ENCODE measurements at regions not wholly inside any gene's neighbourhood (a gene's known extent, or its start where the extent isn't known, plus 50 kb on each side); places are given as distances from the start of the nearest gene placed in this dataset.

- Histone ChIP-seq H3K27ac (no peak overlapping the region), H3K4me1 (no peaks in the 10 kb centered on the region), H3K9me3 (no peaks in the 10 kb centered on the region), H3K36me3 (no peaks in the 10 kb centered on the region), H3K4me3 (no peak overlapping the region), H3K27me3 (no peaks in the 10 kb centered on the region)
- intact Hi-C loops (cut with DNase I), result no loop called here
- WGBS, 2 donors, result 52 to 79% methylated on average over 3 of the region's 3 CpGs
- TF ChIP-seq POLR2A (IDR thresholded peaks at IDR 0.05) (no peak), POLR2AphosphoS5 (IDR thresholded peaks at IDR 0.05) (no peak), CTCF (IDR thresholded peaks at IDR 0.05) (no peak), EP300 (IDR thresholded peaks at IDR 0.05) (no peak)
- DNase-seq, result no peak
Observed at GRCh38 chr11:97854357-97854756, 1166.4 kb upstream of the CNTN5 start.

- no peak for TF ChIP-seq POLR2AphosphoS5 (IDR thresholded peaks at IDR 0.05)
- TF ChIP-seq CTCF (IDR thresholded peaks at IDR 0.05), result no peak
- TF ChIP-seq EP300 (IDR thresholded peaks at IDR 0.05), result no peak
- TF ChIP-seq POLR2A (IDR thresholded peaks at IDR 0.05), result no peak
- Histone ChIP-seq H3K9me3 (no peaks in the 10 kb centered on the region), H3K4me3 (no peak overlapping the region), H3K27ac (no peak overlapping the region), H3K27me3 (no peaks in the 10 kb centered on the region), H3K4me1 (no peaks in the 10 kb centered on the region), H3K36me3 (no peaks in the 10 kb centered on the region)
- intact Hi-C loops (cut with DNase I), result no loop called here
- WGBS, 2 donors, result 86 to 89% methylated on average over 14 of the region's 14 CpGs
- no peak for DNase-seq
Observed at GRCh38 chr11:97854877-97855276, 1165.9 kb upstream of the CNTN5 start.

- no peak for TF ChIP-seq POLR2AphosphoS5 (IDR thresholded peaks at IDR 0.05)
- no peak for TF ChIP-seq CTCF (IDR thresholded peaks at IDR 0.05)
- no peak for TF ChIP-seq POLR2A (IDR thresholded peaks at IDR 0.05)
- TF ChIP-seq EP300 (IDR thresholded peaks at IDR 0.05), result no peak
Observed at GRCh38 chr11:97856666-97857065, 1164.1 kb upstream of the CNTN5 start.

GRCh38 chr11:97860237-97860636 lies 1160.5 kb upstream of the CNTN5 start:
- H3K4me1 ChIP-seq, result no peaks in the 10 kb centered on the region
- H3K27me3 ChIP-seq, result no peaks in the 10 kb centered on the region
- no peak overlapping the region for H3K27ac ChIP-seq
- no peaks in the 10 kb centered on the region for H3K9me3 ChIP-seq
- intact Hi-C loops (cut with DNase I), result no loop called here
- H3K4me3 ChIP-seq, result no peak overlapping the region
- no peaks in the 10 kb centered on the region for H3K36me3 ChIP-seq
- no peak for TF ChIP-seq EP300 (IDR thresholded peaks at IDR 0.05)
- TF ChIP-seq POLR2A (IDR thresholded peaks at IDR 0.05), result no peak
- no peak for TF ChIP-seq POLR2AphosphoS5 (IDR thresholded peaks at IDR 0.05)
- TF ChIP-seq CTCF (IDR thresholded peaks at IDR 0.05), result no peak
- DNase-seq, result no peak
- WGBS, 2 donors, result 66 to 69% methylated on average over 1 of the region's 1 CpG

More at GRCh38 chr11:97856666-97857065, 1164.1 kb upstream of the CNTN5 start:
- H3K9me3 ChIP-seq, result no peaks in the 10 kb centered on the region
- H3K27me3 ChIP-seq, result no peaks in the 10 kb centered on the region
- no peak overlapping the region for H3K27ac ChIP-seq
- no peak overlapping the region for H3K4me3 ChIP-seq
- intact Hi-C loops (cut with DNase I), result no loop called here
- H3K36me3 ChIP-seq, result no peaks in the 10 kb centered on the region
- 28 to 50% methylated on average over 2 of the region's 2 CpGs for WGBS, 2 donors
- DNase-seq, result no peak
- no peaks in the 10 kb centered on the region for H3K4me1 ChIP-seq

- no peak overlapping the region for H3K27ac ChIP-seq
- no peaks in the 10 kb centered on the region for H3K36me3 ChIP-seq
- no peaks in the 10 kb centered on the region for H3K4me1 ChIP-seq
- no peaks in the 10 kb centered on the region for H3K27me3 ChIP-seq
- intact Hi-C loops (cut with DNase I), result no loop called here
- TF ChIP-seq POLR2AphosphoS5 (IDR thresholded peaks at IDR 0.05), result no peak
- TF ChIP-seq POLR2A (IDR thresholded peaks at IDR 0.05), result no peak
- TF ChIP-seq EP300 (IDR thresholded peaks at IDR 0.05), result no peak
- TF ChIP-seq CTCF (IDR thresholded peaks at IDR 0.05), result no peak
- H3K9me3 ChIP-seq, result no peaks in the 10 kb centered on the region
- 67 to 73% methylated on average over 4 of the region's 4 CpGs for WGBS, 2 donors
- no peak for DNase-seq
- H3K4me3 ChIP-seq, result no peak overlapping the region
Observed at GRCh38 chr11:97862021-97862420, 1158.7 kb upstream of the CNTN5 start.

Measured in sigmoid colon (tissue), 6 donors.